Hepatocyte (in vitro differentiated cells): ENCODE measurements at regions not wholly inside any gene's neighbourhood (a gene's known extent, or its start where the extent isn't known, plus 50 kb on each side); places are given as distances from the start of the nearest gene placed in this dataset.

Source experiments
- CTCF ChIP-seq: fragments of 200-600 bp; sonication (generic); IDR thresholded peaks from 2 replicates; pipeline ENCODE4 v1.5.1; 2016; ENCODE audit warnings: antibody characterized with exemption, mild to moderate bottlenecking; ENCODE audit not compliant: poor library complexity
- EZH2 ChIP-seq: fragments of 200-600 bp; sonication (generic); IDR thresholded peaks from 2 replicates; pipeline ENCODE4 v1.6.1; 2016; ENCODE audit warnings: antibody characterized with exemption, mild to moderate bottlenecking, borderline replicate concordance

- no peak for TF ChIP-seq CTCF
- no peak for TF ChIP-seq EZH2
Measured at GRCh38 chr14:106808907-106809306, 1282.5 kb downstream of the TMEM121 start.
